CD14-positive monocyte (primary cell): ENCODE measurements at regions not wholly inside any gene's neighbourhood (a gene's known extent, or its start where the extent isn't known, plus 50 kb on each side); places are given as distances from the start of the nearest gene placed in this dataset.
A peak's percentile ranks its signal among the peaks of the same experiment; 100 is the strongest.

Experiments used
- DNase-seq, 3 donors: peaks; one replicate each; pipeline ENCODE4 v3.0.0-alpha.2; 2011 to 2022
- H2AFZ ChIP-seq: 2 replicates; pipeline ENCODE4 v1.6.0; 2012; ENCODE audit warnings: mild to moderate bottlenecking, low read depth, low read length, inconsistent platforms; ENCODE audit not compliant: insufficient read depth, poor library complexity, severe bottlenecking
- H3K27ac ChIP-seq, 2 donors: 1 replicate in 1 of 2; 2 replicates in 1 of 2; pipeline ENCODE4 v1.5.1; 2012 to 2013; ENCODE audit warnings: low read length in 2 of 2, control low read depth in 1 of 2, inconsistent platforms in 1 of 2, low read depth in 1 of 2, mild to moderate bottlenecking in 1 of 2
- H3K27me3 ChIP-seq, 2 donors: one replicate each; pipeline versions ENCODE4 v1.6.0 to v1.6.1; 2011 to 2013; ENCODE audit warnings: low read length in 2 of 2; ENCODE audit not compliant: control insufficient read depth in 2 of 2, insufficient read depth in 2 of 2
- H3K36me3 ChIP-seq, 2 donors: replicated peaks in 1 of 2; 1 replicate in 1 of 2; 2 replicates in 1 of 2; pipeline versions ENCODE4 v1.5.1 to v1.6.1; 2012 to 2013; ENCODE audit warnings: low read length in 2 of 2, control low read depth in 1 of 2, inconsistent platforms in 1 of 2, mild to moderate bottlenecking in 1 of 2; ENCODE audit not compliant: insufficient read depth in 2 of 2, control insufficient read depth in 1 of 2
- H3K4me1 ChIP-seq, 2 donors: 1 replicate in 1 of 2; 2 replicates in 1 of 2; pipeline versions ENCODE4 v1.5.1 to v1.6.1; 2012 to 2013; ENCODE audit warnings: low read length in 2 of 2, control low read depth in 1 of 2, inconsistent platforms in 1 of 2, mild to moderate bottlenecking in 1 of 2, moderate library complexity in 1 of 2; ENCODE audit not compliant: insufficient read depth in 2 of 2, control insufficient read depth in 1 of 2
- H3K4me2 ChIP-seq: replicated peaks from 2 replicates; pipeline ENCODE3; 2012; ENCODE audit warnings: low read length, moderate library complexity, mild to moderate bottlenecking; ENCODE audit not compliant: poor library complexity, severe bottlenecking; ENCODE audit errors: extremely low read depth
- H3K4me3 ChIP-seq, 3 experiments: fragments of 200-600 bp in 1 of 3; sonication (generic) in 1 of 3; replicated peaks in 1 of 3; 1 replicate in 2 of 3; 2 replicates in 1 of 3; pipeline ENCODE4 v1.5.1; 2011 to 2013; ENCODE audit warnings: low read length in 3 of 3, mild to moderate bottlenecking in 3 of 3, control low read depth in 2 of 3, low read depth in 2 of 3, inconsistent platforms in 1 of 3, moderate library complexity in 1 of 3
- H3K79me2 ChIP-seq: 2 replicates; pipeline ENCODE4 v1.6.0; 2012; ENCODE audit warnings: mild to moderate bottlenecking, control low read depth, inconsistent platforms, low read length, moderate library complexity; ENCODE audit not compliant: insufficient read depth
- H3K9ac ChIP-seq: 2 replicates; pipeline ENCODE4 v1.6.0; 2017; ENCODE audit warnings: low read length, mild to moderate bottlenecking; ENCODE audit not compliant: insufficient read depth, poor library complexity, severe bottlenecking
- H3K9me3 ChIP-seq, 2 donors: replicated peaks in 1 of 2; 1 replicate in 1 of 2; 2 replicates in 1 of 2; pipeline versions ENCODE4 v1.5.1 to v1.6.1; 2012 to 2013; ENCODE audit warnings: low read length in 2 of 2, control low read depth in 1 of 2; ENCODE audit not compliant: control insufficient read depth in 1 of 2, insufficient read depth in 1 of 2
- H4K20me1 ChIP-seq: 2 replicates; pipeline ENCODE4 v1.6.0; 2012; ENCODE audit warnings: mild to moderate bottlenecking, low read length, control low read depth, moderate library complexity; ENCODE audit not compliant: insufficient read depth
- H3K27ac Mint-ChIP-seq, 7 donors: one replicate each; pipeline ENCODE4 v1.8.0; 2020; ENCODE audit warnings: mild to moderate bottlenecking in 7 of 7, mixed read lengths in 7 of 7, moderate library complexity in 6 of 7, inconsistent platforms in 2 of 7
- H3K27me3 Mint-ChIP-seq, 3 donors: one replicate each; pipeline ENCODE4 v1.8.0; 2021 to 2022; ENCODE audit warnings: low read depth in 3 of 3, mild to moderate bottlenecking in 3 of 3, mixed read lengths in 3 of 3, moderate library complexity in 3 of 3, inconsistent platforms in 1 of 3
- H3K36me3 Mint-ChIP-seq, 2 donors: one replicate each; pipeline ENCODE4 v1.8.0; 2020; ENCODE audit warnings: mixed read lengths in 2 of 2, inconsistent platforms in 1 of 2, mild to moderate bottlenecking in 1 of 2
- H3K4me1 Mint-ChIP-seq: one replicate; pipeline ENCODE4 v1.8.0; 2020; ENCODE audit warnings: mild to moderate bottlenecking, mixed read lengths
- H3K4me3 Mint-ChIP-seq, 2 donors: one replicate each; pipeline ENCODE4 v1.8.0; 2020; ENCODE audit warnings: mild to moderate bottlenecking in 2 of 2, mixed read lengths in 2 of 2, moderate library complexity in 1 of 2
- H3K9me3 Mint-ChIP-seq, 7 donors: one replicate each; pipeline ENCODE4 v1.8.0; 2020 to 2022; ENCODE audit warnings: mixed read lengths in 7 of 7, mild to moderate bottlenecking in 6 of 7, moderate library complexity in 6 of 7, inconsistent platforms in 2 of 7
- CTCF ChIP-seq: fragments of 200-600 bp; IDR thresholded peaks from one replicate; pipeline ENCODE4 v1.8.0; 2022; ENCODE audit warnings: antibody characterized with exemption, mild to moderate bottlenecking
- WGBS: methylation state at CpG from one replicate; pipeline ENCODE4 v1.1.5; 2013; ENCODE audit warnings: missing lambda C conversion rate; ENCODE audit not compliant: insufficient coverage; 5-methylcytosine and 5-hydroxymethylcytosine counted together
- intact Hi-C, 2 donors: fragments of 100-400 bp; cut with micrococcal nuclease; formaldehyde crosslinking; loops; one replicate each; pipeline versions ENCODE4 v1.15.0 to v1.15.1; 2023

- Histone ChIP-seq H3K27me3 (peaks cover 0 to 51% of the 10 kb centered on the region in 2 donors), H2AFZ (no peak overlapping the region), H3K79me2 (no peaks in the 10 kb centered on the region), H3K4me3 (no peak overlapping the region), H3K36me3 (no peaks in the 10 kb centered on the region), H3K9ac (no peak overlapping the region), H4K20me1 (no peaks in the 10 kb centered on the region), H3K27ac (no peak overlapping the region), H3K4me2 (no peak overlapping the region), H3K9me3 (no peaks in the 10 kb centered on the region), H3K4me1 (peaks cover 0 to 6% of the 10 kb centered on the region in 2 donors)
- WGBS = 96% methylated on average over 5 of the region's 6 CpGs
- intact Hi-C loops = no loop called here
- peaks cover 10% of the 10 kb centered on the region for H3K4me1 Mint-ChIP-seq
- peaks cover 0 to 3% (median 0%) of the 10 kb centered on the region in 7 donors for H3K9me3 Mint-ChIP-seq
- TF ChIP-seq CTCF = no peak
- no peak for DNase-seq
- H3K4me3 Mint-ChIP-seq = peak overlapping the region in 1 of 2 donors; percentile 1
- peaks cover 53 to 81% (median 66%) of the 10 kb centered on the region in 3 donors for H3K27me3 Mint-ChIP-seq
- H3K27ac Mint-ChIP-seq = no peak overlapping the region
- H3K36me3 Mint-ChIP-seq = no peaks in the 10 kb centered on the region
Measured at GRCh38 chr2:242034138-242034537, 164.6 kb downstream of the RTP5 start.

- peak overlapping the region in 1 of 2 donors; percentile 52 for H3K4me3 Mint-ChIP-seq
Measured at GRCh38 chr2:242034996-242035814, 165.7 kb downstream of the RTP5 start.

More at GRCh38 chr2:242034996-242035814, 165.7 kb downstream of the RTP5 start:
- Histone ChIP-seq H4K20me1 (no peaks in the 10 kb centered on the region), H3K79me2 (no peaks in the 10 kb centered on the region), H3K27me3 (peaks cover 0 to 42% of the 10 kb centered on the region in 2 donors), H3K9ac (no peak overlapping the region), H3K27ac (no peak overlapping the region), H3K4me1 (peaks cover 0 to 6% of the 10 kb centered on the region in 2 donors), H3K9me3 (no peaks in the 10 kb centered on the region), H3K36me3 (no peaks in the 10 kb centered on the region), H3K4me2 (no peak overlapping the region), H3K4me3 (no peak overlapping the region), H2AFZ (no peak overlapping the region)
- H3K36me3 Mint-ChIP-seq = no peaks in the 10 kb centered on the region
- peaks cover 51 to 71% (median 63%) of the 10 kb centered on the region in 3 donors for H3K27me3 Mint-ChIP-seq
- no peak for TF ChIP-seq CTCF
- peaks cover 10% of the 10 kb centered on the region for H3K4me1 Mint-ChIP-seq
- H3K9me3 Mint-ChIP-seq = peaks cover 0 to 2% (median 0%) of the 10 kb centered on the region in 7 donors
- DNase-seq = no peak
- peak overlapping the region in 1 of 7 donors; percentile 36 for H3K27ac Mint-ChIP-seq
- intact Hi-C loops = no loop called here
- 90% methylated on average over 33 of the region's 37 CpGs for WGBS
